Glomerular endothelial cell (primary cell): ENCODE measurements at regions not wholly inside any gene's neighbourhood (a gene's known extent, or its start where the extent isn't known, plus 50 kb on each side); places are given as distances from the start of the nearest gene placed in this dataset.

Experiments
- DNase-seq: peaks from one replicate; pipeline ENCODE4 v3.0.0-alpha.2; 2011; ENCODE audit warnings: low read depth, low spot score; ENCODE audit errors: extremely low read depth

GRCh38 chr11:119496997-119497396, 74.0 kb upstream of the THY1 start:
- no peak for DNase-seq

- DNase-seq, result no peak
Measured at GRCh38 chr11:119496469-119496868, 73.5 kb upstream of the THY1 start.

- DNase-seq, result no peak
Measured at GRCh38 chr11:119493712-119494111, 70.7 kb upstream of the THY1 start.

GRCh38 chr11:119491753-119492510, 69.0 kb upstream of the THY1 start:
- no peak for DNase-seq

GRCh38 chr11:119490253-119491006, 67.5 kb upstream of the THY1 start:
- DNase-seq, result no peak

- DNase-seq, result no peak
Measured at GRCh38 chr11:119489087-119489486, 66.1 kb upstream of the THY1 start.

- DNase-seq, result no peak
Measured at GRCh38 chr11:119488256-119488995, 65.5 kb upstream of the THY1 start.

- DNase-seq, result no peak
Measured at GRCh38 chr11:119486691-119487259, 63.8 kb upstream of the THY1 start.

- no peak for DNase-seq
Measured at GRCh38 chr11:119486016-119486415, 63.0 kb upstream of the THY1 start.

- DNase-seq, result no peak
Measured at GRCh38 chr11:119484741-119485605, 62.0 kb upstream of the THY1 start.

GRCh38 chr11:119483881-119484371, 61.0 kb upstream of the THY1 start:
- DNase-seq, result no peak

GRCh38 chr11:119483341-119483880, 60.4 kb upstream of the THY1 start:
- DNase-seq, result no peak

- no peak for DNase-seq
Measured at GRCh38 chr11:119482521-119483011, 59.6 kb upstream of the THY1 start.

- no peak for DNase-seq
Measured at GRCh38 chr11:119481667-119482400, 58.9 kb upstream of the THY1 start.

GRCh38 chr11:119481021-119481666, 58.2 kb upstream of the THY1 start:
- no peak for DNase-seq

GRCh38 chr11:119480380-119481020, 57.5 kb upstream of the THY1 start:
- no peak for DNase-seq

- no peak for DNase-seq
Measured at GRCh38 chr11:119479685-119480275, 56.8 kb upstream of the THY1 start.
